ENCODE measurements at regions not wholly inside any gene's neighbourhood (a gene's known extent, or its start where the extent isn't known, plus 50 kb on each side); places are given as distances from the start of the nearest gene placed in this dataset.

- no peak for DNase-seq (ENCODE audit: extremely low read depth, low read depth)
These were observed 58.9 kb upstream of the QRFPR start for GRCh38 chr4:121439669-121440068.

All from NCI-H460 (cell line).